Ovary (tissue), 7 donors: ENCODE measurements at regions not wholly inside any gene's neighbourhood (a gene's known extent, or its start where the extent isn't known, plus 50 kb on each side); places are given as distances from the start of the nearest gene placed in this dataset.

Experiments
- DNase-seq, 5 donors: peaks; one replicate each; pipeline ENCODE4 v3.0.0-alpha.2; 2019 to 2020
- H3K27ac ChIP-seq, 2 donors: fragments of 200-600 bp; one replicate each; pipeline versions ENCODE4 v1.5.1 to v1.8.0; 2019 to 2022
- H3K27me3 ChIP-seq: fragments of 200-600 bp; one replicate; pipeline ENCODE4 v1.8.0; 2022
- H3K36me3 ChIP-seq: fragments of 200-600 bp; sonication (generic); one replicate; pipeline ENCODE4 v1.5.1; 2019
- H3K4me1 ChIP-seq: one replicate; pipeline ENCODE4 v1.8.1; 2013; ENCODE audit warnings: mild to moderate bottlenecking, moderate library complexity; ENCODE audit not compliant: insufficient read depth
- H3K4me3 ChIP-seq: fragments of 200-600 bp; sonication (generic); one replicate; pipeline ENCODE4 v1.5.1; 2017
- H3K9me3 ChIP-seq, 2 donors: fragments of 200-600 bp in 1 of 2; sonication (generic) in 1 of 2; one replicate each; pipeline versions ENCODE4 v1.5.1 to v1.8.1; 2013 to 2019; ENCODE audit warnings: mild to moderate bottlenecking in 1 of 2, moderate library complexity in 1 of 2
- CTCF ChIP-seq, 3 donors: fragments of 450-650 bp in 2 of 3; fragments of 200-600 bp in 1 of 3; IDR thresholded peaks; one replicate each; pipeline versions ENCODE4 v1.5.1 to v1.8.0; 2016 to 2022; ENCODE audit warnings: antibody characterized with exemption in 3 of 3, mild to moderate bottlenecking in 1 of 3
- EP300 ChIP-seq: sonication (generic); formaldehyde crosslinking; IDR thresholded peaks from one replicate; pipeline ENCODE4 v1.6.1; 2017; ENCODE audit warnings: antibody characterized with exemption
- POLR2A ChIP-seq: fragments of 450-650 bp; IDR thresholded peaks from one replicate; pipeline ENCODE4 v1.6.1; 2017; ENCODE audit warnings: antibody characterized with exemption, mild to moderate bottlenecking, moderate library complexity
- WGBS, 3 donors: extraction: QIAGEN DNeasy Blood & Tissue Kit in 1 of 3; methylation state at CpG; one replicate each; pipeline versions ENCODE4 v1.1.5 to v1.1.7; 2013 to 2017; 5-methylcytosine and 5-hydroxymethylcytosine counted together
- intact Hi-C, 4 donors: fragments of 100-400 bp; cut with DNase I; formaldehyde crosslinking; loops; one replicate each; pipeline versions ENCODE4 v1.11.0 to v1.15.1; 2022 to 2023
- donor health status: DM: no; HTN: no; CAD: no; lungs with moderate emphysema.
- donor health status: DM: no; HTN: no; CAD: no.
- donor health status: Bipolar disorder and iron deficiency.
- donor health status: DM: no; HTN: no; CAD: no.
- donor health status: DM: yes; HTN: yes; CAD: no.

GRCh38 chr4:158065176-158065575, 107.6 kb downstream of the GASK1B start:
- no peak for TF ChIP-seq POLR2A
- TF ChIP-seq CTCF (IDR thresholded peaks at IDR 0.05): no peak
- no peak for TF ChIP-seq EP300
- H3K4me1 ChIP-seq: no peaks in the 10 kb centered on the region
- no peaks in the 10 kb centered on the region for H3K9me3 ChIP-seq
- 61 to 63% (median 62%) methylated on average over 3 of the region's 3 CpGs for WGBS, 3 donors
- no peaks in the 10 kb centered on the region for H3K36me3 ChIP-seq
- no peak overlapping the region for H3K27ac ChIP-seq
- no peak for DNase-seq
- H3K27me3 ChIP-seq: no peaks in the 10 kb centered on the region
- intact Hi-C loops: no loop called here
- no peak overlapping the region for H3K4me3 ChIP-seq

GRCh38 chr4:158056689-158057245, 116.1 kb downstream of the GASK1B start:
- Histone ChIP-seq H3K36me3 (no peaks in the 10 kb centered on the region), H3K27me3 (no peaks in the 10 kb centered on the region), H3K9me3 (no peaks in the 10 kb centered on the region), H3K4me1 (no peaks in the 10 kb centered on the region), H3K4me3 (no peak overlapping the region), H3K27ac (no peak overlapping the region)
- TF ChIP-seq CTCF (IDR thresholded peaks at IDR 0.05) (no peak), EP300 (no peak), POLR2A (no peak)
- intact Hi-C loops: no loop called here
- no peak for DNase-seq

GRCh38 chr4:158055668-158056067, 117.2 kb downstream of the GASK1B start:
- H3K4me1 ChIP-seq: peaks cover 1% of the 10 kb centered on the region
- H3K36me3 ChIP-seq: no peaks in the 10 kb centered on the region
- no peak for DNase-seq
- TF ChIP-seq EP300 (no peak), POLR2A (no peak), CTCF (IDR thresholded peaks at IDR 0.05) (no peak)
- no peak overlapping the region for H3K27ac ChIP-seq
- WGBS, 3 donors: 74 to 88% (median 86%) methylated on average over 1 of the region's 1 CpG
- H3K4me3 ChIP-seq: no peak overlapping the region
- no peaks in the 10 kb centered on the region for H3K9me3 ChIP-seq
- no peaks in the 10 kb centered on the region for H3K27me3 ChIP-seq
- intact Hi-C loops: no loop called here

- TF ChIP-seq EP300: no peak
- TF ChIP-seq POLR2A: no peak
- TF ChIP-seq CTCF (IDR thresholded peaks at IDR 0.05): no peak
- no peak for DNase-seq
- no peaks in the 10 kb centered on the region for H3K9me3 ChIP-seq
- H3K4me1 ChIP-seq: peaks cover 1% of the 10 kb centered on the region
- H3K36me3 ChIP-seq: no peaks in the 10 kb centered on the region
- 84 to 94% (median 92%) methylated on average over 3 of the region's 3 CpGs for WGBS, 3 donors
- H3K27me3 ChIP-seq: no peaks in the 10 kb centered on the region
- no peak overlapping the region for H3K27ac ChIP-seq
- intact Hi-C loops: no loop called here
- H3K4me3 ChIP-seq: no peak overlapping the region
These were observed 119.0 kb downstream of the GASK1B start for GRCh38 chr4:158053801-158054200.
